Aorta (tissue), 5 donors: ENCODE measurements at regions not wholly inside any gene's neighbourhood (a gene's known extent, or its start where the extent isn't known, plus 50 kb on each side); places are given as distances from the start of the nearest gene placed in this dataset.
A peak's percentile ranks its signal among the peaks of the same experiment; 100 is the strongest.

Source experiments
- ATAC-seq: fragments of 200-7000 bp; cut with Tn5 transposase; one replicate; pipeline ENCODE4 v1.9.1; 2022; ENCODE audit warnings: moderate library complexity; ENCODE audit not compliant: low FRiP score
- DNase-seq, 2 donors: peaks; one replicate each; pipeline ENCODE4 v3.0.0-alpha.2; 2020
- H3K27ac ChIP-seq, 2 donors: one replicate each; pipeline ENCODE4 v1.5.1; 2013; ENCODE audit warnings: low read length in 2 of 2, mild to moderate bottlenecking in 2 of 2, moderate library complexity in 2 of 2, control low read depth in 1 of 2, inconsistent platforms in 1 of 2, low read depth in 1 of 2
- H3K27me3 ChIP-seq, 2 donors: one replicate each; pipeline ENCODE4 v1.6.1; 2013; ENCODE audit warnings: control low read depth in 1 of 2, low read length in 1 of 2, mild to moderate bottlenecking in 1 of 2, moderate library complexity in 1 of 2; ENCODE audit not compliant: insufficient read depth in 2 of 2, control insufficient read depth in 1 of 2
- H3K36me3 ChIP-seq, 2 donors: one replicate each; pipeline ENCODE4 v1.6.1; 2013; ENCODE audit warnings: control low read depth in 1 of 2, low read length in 1 of 2, mild to moderate bottlenecking in 1 of 2; ENCODE audit not compliant: insufficient read depth in 2 of 2, control insufficient read depth in 1 of 2
- H3K4me1 ChIP-seq, 2 donors: one replicate each; pipeline ENCODE4 v1.6.1; 2013; ENCODE audit warnings: low read length in 2 of 2, control low read depth in 1 of 2, mild to moderate bottlenecking in 1 of 2, moderate library complexity in 1 of 2; ENCODE audit not compliant: insufficient read depth in 2 of 2, control insufficient read depth in 1 of 2
- H3K4me3 ChIP-seq, 2 donors: one replicate each; pipeline ENCODE4 v1.5.1; 2013; ENCODE audit warnings: low read length in 2 of 2, control low read depth in 1 of 2, mild to moderate bottlenecking in 1 of 2
- H3K9me3 ChIP-seq: one replicate; pipeline ENCODE4 v1.6.1; 2013; ENCODE audit warnings: mild to moderate bottlenecking, low read length; ENCODE audit not compliant: control insufficient read depth
- WGBS, 2 donors: extraction: QIAGEN DNeasy Blood & Tissue Kit; methylation state at CpG; one replicate each; pipeline ENCODE4 v1.1.7; 2013; 5-methylcytosine and 5-hydroxymethylcytosine counted together
- intact Hi-C, 2 donors: fragments of 100-400 bp; cut with DNase I; formaldehyde crosslinking; loops; one replicate each; pipeline versions ENCODE4 v1.14.2 to v1.15.0; 2022
- donor health status: healthy with polysubstance abuse.
- donor health status: Bipolar disorder and iron deficiency.
- donor health status: DM: no; HTN: no; CAD: no.
- donor health status: DM: no; HTN: no; CAD: no.
- donor health status: DM: yes; HTN: yes; CAD: no.

GRCh38 chr7:81604075-81604807, 165.6 kb downstream of the HGF start:
- H3K27ac ChIP-seq = no peak overlapping the region
- no peaks in the 10 kb centered on the region for H3K4me1 ChIP-seq
- no peak for ATAC-seq
- no peak overlapping the region for H3K4me3 ChIP-seq
- no peaks in the 10 kb centered on the region for H3K27me3 ChIP-seq
- no peaks in the 10 kb centered on the region for H3K36me3 ChIP-seq
- 87 to 89% methylated on average over 12 of the region's 12 CpGs for WGBS, 2 donors
- DNase-seq = no peak
- H3K9me3 ChIP-seq = no peaks in the 10 kb centered on the region
- intact Hi-C loops = no loop called here

GRCh38 chr7:81600608-81601007, 169.2 kb downstream of the HGF start:
- Histone ChIP-seq H3K4me3 (no peak overlapping the region), H3K36me3 (no peaks in the 10 kb centered on the region), H3K9me3 (no peaks in the 10 kb centered on the region), H3K27me3 (no peaks in the 10 kb centered on the region), H3K27ac (no peak overlapping the region), H3K4me1 (no peaks in the 10 kb centered on the region)
- whole genome bisulfite sequencing, 2 donors = 37 to 51% methylated on average over 2 of the region's 2 CpGs
- ATAC-seq = no peak
- intact Hi-C loops = no loop called here
- no peak for DNase-seq

GRCh38 chr7:81598951-81599350, 170.9 kb downstream of the HGF start:
- Histone ChIP-seq H3K27me3 (no peaks in the 10 kb centered on the region), H3K4me1 (no peaks in the 10 kb centered on the region), H3K27ac (no peak overlapping the region), H3K36me3 (no peaks in the 10 kb centered on the region), H3K4me3 (no peak overlapping the region), H3K9me3 (no peaks in the 10 kb centered on the region)
- whole genome bisulfite sequencing, 2 donors = 94 to 95% methylated on average over 1 of the region's 1 CpG
- no peak for ATAC-seq
- no peak for DNase-seq
- intact Hi-C loops = no loop called here

GRCh38 chr7:81594767-81595166, 175.1 kb downstream of the HGF start:
- Histone ChIP-seq H3K4me3 (no peak overlapping the region), H3K27me3 (no peaks in the 10 kb centered on the region), H3K36me3 (no peaks in the 10 kb centered on the region), H3K9me3 (no peaks in the 10 kb centered on the region), H3K4me1 (no peaks in the 10 kb centered on the region), H3K27ac (no peak overlapping the region)
- peak in 1 of 2 donors; percentile 49 for DNase-seq
- intact Hi-C loops = no loop called here
- 0 to 7% methylated on average over 1 of the region's 1 CpG for WGBS, 2 donors
- ATAC-seq = peak; percentile 60

- no peak for ATAC-seq
- WGBS, 2 donors = 68 to 74% methylated on average over 5 of the region's 5 CpGs
- Histone ChIP-seq H3K4me3 (no peak overlapping the region), H3K4me1 (no peaks in the 10 kb centered on the region), H3K36me3 (no peaks in the 10 kb centered on the region), H3K27ac (no peak overlapping the region), H3K9me3 (no peaks in the 10 kb centered on the region), H3K27me3 (no peaks in the 10 kb centered on the region)
- no peak for DNase-seq
- intact Hi-C loops = no loop called here
Observed at GRCh38 chr7:81590131-81590530, 179.7 kb downstream of the HGF start.

- intact Hi-C loops = no loop called here
- Histone ChIP-seq H3K4me3 (no peak overlapping the region), H3K27me3 (no peaks in the 10 kb centered on the region), H3K36me3 (no peaks in the 10 kb centered on the region), H3K9me3 (no peaks in the 10 kb centered on the region), H3K4me1 (no peaks in the 10 kb centered on the region), H3K27ac (no peak overlapping the region)
- ATAC-seq (no peak), DNase-seq (no peak)
- WGBS, 2 donors = 27 to 41% methylated on average over 4 of the region's 4 CpGs
Observed at GRCh38 chr7:81584667-81585066, 185.2 kb downstream of the HGF start.

GRCh38 chr7:81583882-81584533, 185.8 kb downstream of the HGF start:
- ATAC-seq (no peak), DNase-seq (no peak)
- intact Hi-C loops = no loop called here
- Histone ChIP-seq H3K36me3 (no peaks in the 10 kb centered on the region), H3K9me3 (no peaks in the 10 kb centered on the region), H3K4me1 (no peaks in the 10 kb centered on the region), H3K27ac (no peak overlapping the region), H3K4me3 (no peak overlapping the region), H3K27me3 (no peaks in the 10 kb centered on the region)
- WGBS, 2 donors = 9% methylated on average over 2 of the region's 2 CpGs

GRCh38 chr7:81583090-81583489, 186.8 kb downstream of the HGF start:
- H3K36me3 ChIP-seq = no peaks in the 10 kb centered on the region
- ATAC-seq (no peak), DNase-seq (no peak)
- no peak overlapping the region for H3K4me3 ChIP-seq
- no peaks in the 10 kb centered on the region for H3K4me1 ChIP-seq
- 88 to 96% methylated on average over 1 of the region's 1 CpG for WGBS, 2 donors
- intact Hi-C loops = no loop called here
- no peaks in the 10 kb centered on the region for H3K27me3 ChIP-seq
- H3K9me3 ChIP-seq = no peaks in the 10 kb centered on the region
- no peak overlapping the region for H3K27ac ChIP-seq

GRCh38 chr7:81577642-81578340, 192.1 kb downstream of the HGF start:
- no peaks in the 10 kb centered on the region for H3K9me3 ChIP-seq
- H3K4me1 ChIP-seq = no peaks in the 10 kb centered on the region
- no peak overlapping the region for H3K27ac ChIP-seq
- no peak for DNase-seq
- no peaks in the 10 kb centered on the region for H3K27me3 ChIP-seq
- intact Hi-C loops = no loop called here
- WGBS, 2 donors = 90 to 94% methylated on average over 2 of the region's 2 CpGs
- no peak overlapping the region for H3K4me3 ChIP-seq
- H3K36me3 ChIP-seq = no peaks in the 10 kb centered on the region
- ATAC-seq = no peak
